ENCODE measurements at regions not wholly inside any gene's neighbourhood (a gene's known extent, or its start where the extent isn't known, plus 50 kb on each side); places are given as distances from the start of the nearest gene placed in this dataset.

DNA sequence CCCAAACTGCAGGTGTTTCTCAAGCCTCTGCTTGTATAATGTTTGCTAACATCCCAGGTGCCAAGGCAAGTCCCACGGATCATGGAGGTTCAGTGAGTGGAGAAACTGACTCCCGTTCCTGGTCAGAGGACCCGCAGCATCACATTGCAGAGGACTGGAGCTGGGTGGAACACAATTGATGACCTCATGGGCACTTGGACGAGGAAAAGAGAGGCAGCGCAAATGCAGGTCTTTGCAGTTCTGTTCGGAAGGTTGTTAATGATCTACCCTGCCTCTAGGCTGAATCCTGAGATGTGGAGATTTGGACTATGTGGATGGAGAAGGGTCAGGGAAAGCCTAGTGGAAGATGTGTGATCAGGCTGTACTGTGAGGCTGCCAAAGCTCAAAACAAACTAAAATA, 192.9 kb downstream of the DUSP10 start:
- no peak for TF ChIP-seq HOXA9 (CRISPR knock-in tag; IDR thresholded peaks at IDR 0.05; ENCODE audit: borderline replicate concordance)
- TF ChIP-seq JUND (CRISPR knock-in tag; IDR thresholded peaks at IDR 0.05): no peak
- TF ChIP-seq RFX5 (IDR thresholded peaks at IDR 0.05; ENCODE audit: low read depth, low read length): no peak
- TF ChIP-seq, protein P1, sequence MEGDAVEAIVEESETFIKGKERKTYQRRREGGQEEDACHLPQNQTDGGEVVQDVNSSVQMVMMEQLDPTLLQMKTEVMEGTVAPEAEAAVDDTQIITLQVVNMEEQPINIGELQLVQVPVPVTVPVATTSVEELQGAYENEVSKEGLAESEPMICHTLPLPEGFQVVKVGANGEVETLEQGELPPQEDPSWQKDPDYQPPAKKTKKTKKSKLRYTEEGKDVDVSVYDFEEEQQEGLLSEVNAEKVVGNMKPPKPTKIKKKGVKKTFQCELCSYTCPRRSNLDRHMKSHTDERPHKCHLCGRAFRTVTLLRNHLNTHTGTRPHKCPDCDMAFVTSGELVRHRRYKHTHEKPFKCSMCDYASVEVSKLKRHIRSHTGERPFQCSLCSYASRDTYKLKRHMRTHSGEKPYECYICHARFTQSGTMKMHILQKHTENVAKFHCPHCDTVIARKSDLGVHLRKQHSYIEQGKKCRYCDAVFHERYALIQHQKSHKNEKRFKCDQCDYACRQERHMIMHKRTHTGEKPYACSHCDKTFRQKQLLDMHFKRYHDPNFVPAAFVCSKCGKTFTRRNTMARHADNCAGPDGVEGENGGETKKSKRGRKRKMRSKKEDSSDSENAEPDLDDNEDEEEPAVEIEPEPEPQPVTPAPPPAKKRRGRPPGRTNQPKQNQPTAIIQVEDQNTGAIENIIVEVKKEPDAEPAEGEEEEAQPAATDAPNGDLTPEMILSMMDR (CRISPR knock-in tag; IDR thresholded peaks at IDR 0.05): no peak

Measured in HepG2 (cell line).